ENCODE measurements at regions not wholly inside any gene's neighbourhood (a gene's known extent, or its start where the extent isn't known, plus 50 kb on each side); places are given as distances from the start of the nearest gene placed in this dataset.

- no peak overlapping the region for H3K4ac ChIP-seq (ENCODE audit: low read depth, low read length)
- DNase-seq, result no peak
- no peaks in the 10 kb centered on the region for H4K20me1 ChIP-seq (ENCODE audit: control insufficient read depth, insufficient read depth, insufficient read length)
- H3K79me2 ChIP-seq (ENCODE audit: insufficient read depth, low read length), result no peaks in the 10 kb centered on the region
- no peak overlapping the region for H2BK5ac ChIP-seq (ENCODE audit: insufficient read length, low read length)
- no peak overlapping the region for H3K14ac ChIP-seq (ENCODE audit: insufficient read depth, low read length)
- H3K27ac ChIP-seq (ENCODE audit: insufficient read length, low read depth, low read length), result no peak overlapping the region
- H2BK120ac ChIP-seq (ENCODE audit: low read depth, low read length, poor library complexity, severe bottlenecking), result no peak overlapping the region
- no peak overlapping the region for H3K9ac ChIP-seq (ENCODE audit: extremely low read depth, insufficient read length, low read length)
- H4K5ac ChIP-seq (ENCODE audit: insufficient read length, low read depth, low read length), result no peak overlapping the region
- H3T11ph ChIP-seq (ENCODE audit: low read length), result no peak overlapping the region
- no peak overlapping the region for H3K56ac ChIP-seq (ENCODE audit: insufficient read length, low read depth, low read length)
- H2BK12ac ChIP-seq (ENCODE audit: insufficient read length, low read depth, low read length), result no peak overlapping the region
- no CpG with 5 or more reads among the region's 5 CpGs for WGBS (ENCODE audit: extremely low coverage, insufficient read length, low lambda C conversion rate)
- no peak overlapping the region for H3K4me3 Mint-ChIP-seq
- no peak overlapping the region for H3K23ac ChIP-seq (ENCODE audit: insufficient read length, low read depth, low read length)
- no peaks in the 10 kb centered on the region for H3K9me3 ChIP-seq (ENCODE audit: control insufficient read depth, low read depth, low read length)
- no peak overlapping the region for H4K91ac ChIP-seq (ENCODE audit: insufficient read length, low read depth, low read length)
- 0 out of 4 replicates have a peak, but pooled peaks cover 0 to 2% of the 10 kb centered on the region in 2 experiments for H3K4me1 Mint-ChIP-seq
- no peak overlapping the region for H3K4me2 ChIP-seq (ENCODE audit: insufficient read depth, insufficient read length, low read length)
- H2BK20ac ChIP-seq (ENCODE audit: low read depth, low read length, poor library complexity, severe bottlenecking), result no peak overlapping the region
- H3K36me3 Mint-ChIP-seq (ENCODE audit: insufficient read depth in 1 of 3, low read depth in 3 of 3), result peaks cover 3 to 21% (median 14%) of the 10 kb centered on the region in 3 experiments; a peak in 5 of 7 replicates
- H3K27me3 ChIP-seq (ENCODE audit: insufficient read depth, low read length), result no peaks in the 10 kb centered on the region
- TF ChIP-seq, protein P1, sequence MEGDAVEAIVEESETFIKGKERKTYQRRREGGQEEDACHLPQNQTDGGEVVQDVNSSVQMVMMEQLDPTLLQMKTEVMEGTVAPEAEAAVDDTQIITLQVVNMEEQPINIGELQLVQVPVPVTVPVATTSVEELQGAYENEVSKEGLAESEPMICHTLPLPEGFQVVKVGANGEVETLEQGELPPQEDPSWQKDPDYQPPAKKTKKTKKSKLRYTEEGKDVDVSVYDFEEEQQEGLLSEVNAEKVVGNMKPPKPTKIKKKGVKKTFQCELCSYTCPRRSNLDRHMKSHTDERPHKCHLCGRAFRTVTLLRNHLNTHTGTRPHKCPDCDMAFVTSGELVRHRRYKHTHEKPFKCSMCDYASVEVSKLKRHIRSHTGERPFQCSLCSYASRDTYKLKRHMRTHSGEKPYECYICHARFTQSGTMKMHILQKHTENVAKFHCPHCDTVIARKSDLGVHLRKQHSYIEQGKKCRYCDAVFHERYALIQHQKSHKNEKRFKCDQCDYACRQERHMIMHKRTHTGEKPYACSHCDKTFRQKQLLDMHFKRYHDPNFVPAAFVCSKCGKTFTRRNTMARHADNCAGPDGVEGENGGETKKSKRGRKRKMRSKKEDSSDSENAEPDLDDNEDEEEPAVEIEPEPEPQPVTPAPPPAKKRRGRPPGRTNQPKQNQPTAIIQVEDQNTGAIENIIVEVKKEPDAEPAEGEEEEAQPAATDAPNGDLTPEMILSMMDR (conservative IDR thresholded peaks at IDR 0.05), result no peak
- no peak overlapping the region for H3K27ac Mint-ChIP-seq
- H3K9me3 Mint-ChIP-seq, result no peaks in the 10 kb centered on the region
- H2BK15ac ChIP-seq (ENCODE audit: low read depth, low read length), result no peak overlapping the region
- H2AK5ac ChIP-seq (ENCODE audit: insufficient read length, low read length), result no peak overlapping the region
- H3K18ac ChIP-seq (ENCODE audit: insufficient read length, low read depth, low read length), result no peak overlapping the region
- H3K4me1 ChIP-seq (ENCODE audit: insufficient read depth, low read length), result no peaks in the 10 kb centered on the region
- H3K27me3 Mint-ChIP-seq (ENCODE audit: low read depth), result no peaks in the 10 kb centered on the region
- no peak overlapping the region for H2AFZ ChIP-seq (ENCODE audit: low read length)
- no peak overlapping the region for H4K8ac ChIP-seq (replicated peaks; ENCODE audit: insufficient read length, low read depth, low read length)
- no peaks in the 10 kb centered on the region for H3K79me1 ChIP-seq (ENCODE audit: insufficient read depth, low read depth, low read length, poor library complexity, severe bottlenecking)
- H3K23me2 ChIP-seq (ENCODE audit: insufficient read length, low read depth, low read length, poor library complexity, severe bottlenecking), result no peaks in the 10 kb centered on the region
Measured at GRCh38 chr6:144480473-144480872, 195.3 kb downstream of the UTRN start.

All from H9 (cell line).